K562 (cell line): ENCODE measurements at regions not wholly inside any gene's neighbourhood (a gene's known extent, or its start where the extent isn't known, plus 50 kb on each side); places are given as distances from the start of the nearest gene placed in this dataset.

Experiments used
- ATAC-seq: fragments of 200-7000 bp; cut with Tn5 transposase; 3 replicates; pipeline ENCODE4 v1.9.1; 2020; ENCODE audit warnings: moderate library complexity
- BruUV-seq: library from RNA; stranded (reverse); fragments of 400-500 nt; replicated peaks from 2 replicates; lab custom pipeline; 2021; lab: Mats Ljungman, UMichigan
- CTCF ChIA-PET: fragments of 300-600 bp; formaldehyde crosslinking; extraction: SDS; loops from one replicate; lab custom pipeline; 2021; ENCODE audit warnings: low intra/inter-chr PET ratio; lab: Yijun Ruan, JAX
- POLR2A ChIA-PET: fragments of 300-600, 350-650 bp; sonication (Branson Sonifier 250); formaldehyde crosslinking; extraction: SDS; loops from one replicate; lab custom pipeline; 2021; ENCODE audit warnings: antibody characterized with exemption, inconsistent platforms; lab: Yijun Ruan, JAX
- DNase-seq, 4 experiments: peaks; one replicate each; pipeline versions ENCODE4 v3.0.0 to v3.0.0-alpha.2; 2011 to 2018; ENCODE audit warnings: low spot score in 3 of 4, mixed read lengths in 3 of 4; ENCODE audit errors: extremely low read depth in 1 of 4
- FAIRE-seq: peaks from 2 replicates; lab custom pipeline; 2011; peaks lifted over from hg19 to GRCh38; lab: Jason Lieb, UNC
- H2AFZ ChIP-seq: 2 replicates; pipeline ENCODE4 v1.6.0; 2011; ENCODE audit warnings: low read depth, low read length, control low read depth, inconsistent platforms
- H3K27ac ChIP-seq: fragments of 200-600 bp; 3 replicates; pipeline ENCODE4 v1.8.0; 2011; ENCODE audit warnings: low read depth, mild to moderate bottlenecking, control low read depth, inconsistent platforms, low read length, moderate library complexity, mixed read lengths; ENCODE audit errors: extremely low read depth
- H3K27me3 ChIP-seq, 2 experiments: fragments of 300-600 bp in 1 of 2; 2 replicates in 1 of 2; 3 replicates in 1 of 2; pipeline versions ENCODE4 v1.6.0 to v1.8.0; 2011; ENCODE audit warnings: inconsistent platforms in 2 of 2, low read length in 2 of 2, mild to moderate bottlenecking in 1 of 2, mixed read lengths in 1 of 2, moderate library complexity in 1 of 2; ENCODE audit not compliant: control insufficient read depth in 2 of 2, insufficient read depth in 2 of 2
- H3K36me3 ChIP-seq: fragments of 300-600 bp; 3 replicates; pipeline ENCODE4 v1.8.0; 2011; ENCODE audit warnings: mild to moderate bottlenecking, low read length, inconsistent platforms; ENCODE audit not compliant: control insufficient read depth, insufficient read depth
- H3K4me1 ChIP-seq, 2 experiments: fragments of 200-600 bp in 1 of 2; replicated peaks in 1 of 2; 2 replicates in 1 of 2; 3 replicates in 1 of 2; pipeline versions ENCODE4 v1.5.1 to v1.8.0; 2011; ENCODE audit warnings: inconsistent platforms in 2 of 2, low read length in 2 of 2, mild to moderate bottlenecking in 1 of 2, mixed read lengths in 1 of 2, moderate library complexity in 1 of 2; ENCODE audit not compliant: control insufficient read depth in 2 of 2, insufficient read depth in 2 of 2
- H3K4me2 ChIP-seq: 2 replicates; pipeline ENCODE4 v1.6.1; 2011; ENCODE audit warnings: low read length, control low read depth, inconsistent platforms, mixed read lengths; ENCODE audit not compliant: insufficient read depth
- H3K4me3 ChIP-seq: fragments of 200-600 bp; sonication (generic), shearing (Covaris generic); 2 replicates; pipeline ENCODE4 v1.5.1; 2016; ENCODE audit warnings: control low read depth, inconsistent platforms
- H3K79me2 ChIP-seq: fragments of 200-600 bp; 3 replicates; pipeline ENCODE4 v1.8.0; 2011; ENCODE audit warnings: low read length, inconsistent platforms; ENCODE audit not compliant: control insufficient read depth, insufficient read depth
- H3K9ac ChIP-seq, 2 experiments: 2 replicates each; pipeline versions ENCODE4 v1.6.0 to v1.6.1; 2011; ENCODE audit warnings: low read depth in 2 of 2, low read length in 2 of 2, control low read depth in 1 of 2, inconsistent platforms in 1 of 2, mild to moderate bottlenecking in 1 of 2, mixed read lengths in 1 of 2; ENCODE audit not compliant: insufficient read depth in 1 of 2
- H3K9me1 ChIP-seq: one replicate; pipeline ENCODE4 v1.6.0; 2011; ENCODE audit warnings: inconsistent platforms, mild to moderate bottlenecking, low read length, moderate library complexity; ENCODE audit not compliant: control insufficient read depth, insufficient read depth
- H3K9me3 ChIP-seq: replicated peaks from 2 replicates; pipeline ENCODE4 v1.5.1; 2011; ENCODE audit warnings: low read depth, low read length, inconsistent platforms; ENCODE audit not compliant: control insufficient read depth, insufficient read depth
- H4K20me1 ChIP-seq: replicated peaks from 2 replicates; pipeline ENCODE4 v1.6.1; 2011; ENCODE audit warnings: low read length, inconsistent platforms, mixed read lengths; ENCODE audit not compliant: control insufficient read depth, insufficient read depth
- ELF4 ChIP-seq: fragments of 450-650 bp; formaldehyde crosslinking; IDR thresholded peaks from 2 replicates; pipeline ENCODE4 v1.4.0; 2022; ENCODE audit warnings: missing genetic modification characterization
- GATAD2A ChIP-seq: fragments of 450-650 bp; IDR thresholded peaks from 2 replicates; pipeline ENCODE4 v1.6.1; 2017
- GTF2E2 ChIP-seq: fragments of 200-800 bp; sonication (Bioruptor generic); IDR thresholded peaks from 2 replicates; pipeline ENCODE4 v1.6.1; 2016; ENCODE audit warnings: missing genetic modification characterization, missing compliant biosample characterization
- MED1 ChIP-seq: sonication (generic); formaldehyde crosslinking; IDR thresholded peaks from 2 replicates; pipeline ENCODE4 v1.8.1; 2023; ENCODE audit warnings: missing genetic modification reagents, borderline replicate concordance
- MXI1 ChIP-seq: IDR thresholded peaks from 2 replicates; pipeline ENCODE4 v1.6.1; 2011; ENCODE audit warnings: low read depth, mild to moderate bottlenecking, improper control_type of control experiment, low read length
- PML ChIP-seq: IDR thresholded peaks from 2 replicates; pipeline ENCODE4 v1.6.1; 2012; ENCODE audit warnings: low read length, inconsistent platforms
- YY1 ChIP-seq, 3 experiments: IDR thresholded peaks; 2 replicates each; pipeline ENCODE4 v1.6.1; 2011; ENCODE audit warnings: low read length in 2 of 3, mild to moderate bottlenecking in 2 of 3, moderate library complexity in 2 of 3, borderline replicate concordance in 1 of 3, control low read depth in 1 of 3, low read depth in 1 of 3; ENCODE audit not compliant: insufficient read depth in 3 of 3, insufficient replicate concordance in 2 of 3, control insufficient read depth in 1 of 3, insufficient read length in 1 of 3; ENCODE audit errors: extremely low read depth in 1 of 3
- WGBS: fragments of 100-300 bp; shearing (Covaris generic); methylation state at CpG from one replicate; pipeline ENCODE4 v1.1.6; 2016; ENCODE audit warnings: low coverage, mixed read lengths; ENCODE audit not compliant: insufficient coverage; ENCODE audit errors: missing lambda C conversion rate; 5-methylcytosine and 5-hydroxymethylcytosine counted together
- in situ Hi-C: fragments of 300-500 bp; cut with MboI; formaldehyde crosslinking; loops from 4 replicates; pipeline ENCODE4 v1.15.0; 2018; ENCODE audit warnings: inconsistent platforms, mixed read lengths
- intact Hi-C: fragments of 100-400 bp; cut with micrococcal nuclease; formaldehyde crosslinking; loops from 2 replicates; pipeline ENCODE4 v1.14.2; 2022
- TF ChIP-seq, protein P1 (sequence below): fragments of 450-650 bp; IDR thresholded peaks from 2 replicates; pipeline ENCODE4 v1.6.1; 2014; ENCODE audit warnings: low read depth, mild to moderate bottlenecking, moderate library complexity, borderline replicate concordance
- TF ChIP-seq, protein P2 (sequence below): fragments of 450-650 bp; conservative IDR thresholded peaks from 2 replicates; pipeline ENCODE4 v1.6.1; 2016; ENCODE audit warnings: missing genetic modification characterization, low read depth, mild to moderate bottlenecking, control low read depth, missing compliant biosample characterization

DNA sequence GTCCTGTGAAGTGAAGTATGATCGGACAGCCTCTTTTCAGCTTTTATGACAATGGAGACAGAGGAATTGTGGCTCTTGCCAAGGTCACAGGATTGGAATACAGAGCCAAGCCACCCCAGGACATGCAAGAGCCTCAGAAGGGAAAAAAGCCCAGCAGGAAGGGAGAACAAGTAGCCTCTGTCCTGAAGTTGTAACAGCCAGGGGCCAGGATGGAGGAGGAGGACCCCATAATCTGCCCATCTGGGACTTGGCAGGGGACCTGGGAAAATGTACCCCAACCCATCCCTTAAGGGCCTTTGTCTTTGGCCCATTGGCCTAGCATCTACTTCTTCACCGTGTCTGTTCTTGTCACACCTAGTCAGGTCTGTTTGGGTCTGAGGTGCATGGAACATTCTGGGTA is 60.4 kb upstream of the POLG start:
- H3K9me3 ChIP-seq = no peaks in the 10 kb centered on the region
- H3K27ac ChIP-seq = no peak overlapping the region
- FAIRE-seq (no peak), ATAC-seq (no peak), DNase-seq (no peak)
- no peaks in the 10 kb centered on the region for H3K36me3 ChIP-seq
- H3K4me2 ChIP-seq = no peak overlapping the region
- in situ Hi-C loops (no loop called here), intact Hi-C loops (no loop called here)
- peaks cover 0 to 51% of the 10 kb centered on the region in 2 experiments; a peak in 3 of 5 replicates for H3K27me3 ChIP-seq
- H3K9me1 ChIP-seq = no peaks in the 10 kb centered on the region
- H3K4me1 ChIP-seq = peaks cover 0 to 10% of the 10 kb centered on the region in 2 experiments; a peak in 3 of 5 replicates
- BruUV-seq = no TSS peak
- H4K20me1 ChIP-seq = no peaks in the 10 kb centered on the region; the same call in 1 of the 2 replicates
- CTCF ChIA-PET = interaction anchor here (0.7 kb wide), 1 partner anchor 33 kb away, joined by 3 read pairs; no protein-coding TSS in a partner anchor
- no peak overlapping the region for H2AFZ ChIP-seq
- POLR2A ChIA-PET = interaction anchor here (0.6 to 1.1 kb wide), 2 partner anchors 23 to 81 kb away, joined by 3 to 4 read pairs; no protein-coding TSS in a partner anchor
- TF ChIP-seq MED1 (CRISPR knock-in tag) (no peak), MXI1 (no peak), GTF2E2 (no peak), YY1 (IDR thresholded peaks at IDR 0.05; ENCODE audit: borderline replicate concordance in 1 of 3, control insufficient read depth in 1 of 3, extremely low read depth in 1 of 3, insufficient read depth in 3 of 3, insufficient read length in 1 of 3, insufficient replicate concordance in 2 of 3, low read depth in 1 of 3, low read length in 2 of 3) (no peak), PML (no peak), GATAD2A (no peak), ELF4 (CRISPR knock-in tag) (no peak)
- TF ChIP-seq, protein P1, sequence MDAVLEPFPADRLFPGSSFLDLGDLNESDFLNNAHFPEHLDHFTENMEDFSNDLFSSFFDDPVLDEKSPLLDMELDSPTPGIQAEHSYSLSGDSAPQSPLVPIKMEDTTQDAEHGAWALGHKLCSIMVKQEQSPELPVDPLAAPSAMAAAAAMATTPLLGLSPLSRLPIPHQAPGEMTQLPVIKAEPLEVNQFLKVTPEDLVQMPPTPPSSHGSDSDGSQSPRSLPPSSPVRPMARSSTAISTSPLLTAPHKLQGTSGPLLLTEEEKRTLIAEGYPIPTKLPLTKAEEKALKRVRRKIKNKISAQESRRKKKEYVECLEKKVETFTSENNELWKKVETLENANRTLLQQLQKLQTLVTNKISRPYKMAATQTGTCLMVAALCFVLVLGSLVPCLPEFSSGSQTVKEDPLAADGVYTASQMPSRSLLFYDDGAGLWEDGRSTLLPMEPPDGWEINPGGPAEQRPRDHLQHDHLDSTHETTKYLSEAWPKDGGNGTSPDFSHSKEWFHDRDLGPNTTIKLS = no peak
- TF ChIP-seq, protein P2, sequence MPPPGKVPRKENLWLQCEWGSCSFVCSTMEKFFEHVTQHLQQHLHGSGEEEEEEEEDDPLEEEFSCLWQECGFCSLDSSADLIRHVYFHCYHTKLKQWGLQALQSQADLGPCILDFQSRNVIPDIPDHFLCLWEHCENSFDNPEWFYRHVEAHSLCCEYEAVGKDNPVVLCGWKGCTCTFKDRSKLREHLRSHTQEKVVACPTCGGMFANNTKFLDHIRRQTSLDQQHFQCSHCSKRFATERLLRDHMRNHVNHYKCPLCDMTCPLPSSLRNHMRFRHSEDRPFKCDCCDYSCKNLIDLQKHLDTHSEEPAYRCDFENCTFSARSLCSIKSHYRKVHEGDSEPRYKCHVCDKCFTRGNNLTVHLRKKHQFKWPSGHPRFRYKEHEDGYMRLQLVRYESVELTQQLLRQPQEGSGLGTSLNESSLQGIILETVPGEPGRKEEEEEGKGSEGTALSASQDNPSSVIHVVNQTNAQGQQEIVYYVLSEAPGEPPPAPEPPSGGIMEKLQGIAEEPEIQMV (tag) = no peak
- no peak overlapping the region for H3K4me3 ChIP-seq
- H3K9ac ChIP-seq = no peak overlapping the region
- 8% methylated on average over 2 of the region's 2 CpGs for WGBS
- H3K79me2 ChIP-seq = no peaks in the 10 kb centered on the region
